ENCODE measurements at regions not wholly inside any gene's neighbourhood (a gene's known extent, or its start where the extent isn't known, plus 50 kb on each side); places are given as distances from the start of the nearest gene placed in this dataset.
A peak's percentile ranks its signal among the peaks of the same experiment; 100 is the strongest.
"Not testable (repeated sequence)": the region's sequence is repeated elsewhere in the genome, so short reads cannot be mapped to it uniquely, and the experiment has no call there.

DNA sequence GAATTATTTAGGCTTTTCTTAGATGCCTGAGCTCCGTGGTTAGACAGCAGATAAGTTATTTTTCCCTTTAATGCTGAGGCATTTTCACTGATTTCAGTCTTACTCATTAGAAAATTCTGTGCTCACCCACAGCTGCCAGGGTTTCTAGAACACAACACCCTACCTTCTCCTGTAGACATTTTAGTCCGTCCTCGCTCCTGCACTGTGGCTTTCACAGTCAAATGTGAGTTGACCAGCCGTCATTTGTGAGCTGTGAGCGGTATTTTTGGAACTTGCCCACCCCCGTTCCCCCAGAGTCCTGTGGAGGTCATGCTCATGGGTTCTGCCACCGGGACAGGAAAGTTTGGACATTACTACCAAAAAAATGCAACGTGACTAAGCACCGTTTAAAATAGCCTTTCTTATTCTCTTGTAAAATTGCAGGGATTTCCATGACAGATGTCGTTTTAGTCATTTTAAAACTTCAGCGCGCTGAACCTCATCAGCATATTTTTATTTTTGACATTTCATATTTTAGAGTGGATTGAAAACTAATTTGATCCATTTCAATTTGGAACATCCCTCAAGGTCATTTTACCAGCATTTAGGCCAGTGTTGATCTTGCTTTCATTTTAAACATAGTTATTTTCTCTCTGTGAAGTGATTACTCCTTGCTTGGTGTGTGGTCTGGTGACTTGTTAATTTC, 249.6 kb upstream of the PLGLB2 start:
- not testable (repeated sequence) for DNase-seq

DNA sequence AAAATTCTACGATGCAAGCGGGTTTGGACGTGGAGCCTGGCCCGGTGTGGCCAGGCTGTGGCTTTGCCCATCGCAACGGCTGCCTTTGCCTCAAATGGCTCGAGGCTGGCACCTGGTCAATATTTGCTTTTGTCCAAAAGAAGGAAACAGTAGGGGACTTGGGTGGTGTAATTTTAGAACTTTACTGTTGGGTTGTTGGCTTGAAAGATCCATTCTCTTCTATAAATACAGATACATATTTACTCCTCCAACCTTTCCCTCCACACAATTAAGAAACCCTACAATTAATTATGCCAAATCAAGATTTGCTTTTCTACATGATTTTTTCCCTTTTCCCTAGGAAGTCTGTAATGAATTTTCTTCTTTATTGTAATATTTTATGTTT, 249.0 kb upstream of the PLGLB2 start:
- DNase-seq, result not testable (repeated sequence)

DNA sequence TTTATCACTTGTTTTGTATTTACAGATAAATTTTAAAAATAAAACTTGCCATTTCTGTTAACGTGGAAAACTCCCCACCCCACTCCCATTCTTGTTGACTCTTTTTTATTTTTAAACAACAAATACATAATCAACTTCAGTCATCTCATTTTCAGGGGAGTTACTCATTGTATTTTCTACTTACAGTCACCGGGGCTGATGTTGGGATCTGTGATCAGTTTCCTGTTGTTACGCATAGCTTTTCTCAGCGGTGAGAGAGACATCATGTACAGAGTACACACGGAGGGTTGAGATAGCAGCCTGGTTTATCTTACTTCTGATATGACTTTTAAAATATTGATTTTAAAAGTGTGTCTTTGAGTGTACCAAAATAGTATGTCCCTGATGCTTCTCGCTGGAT, 248.0 kb upstream of the PLGLB2 start:
- DNase-seq, result not testable (repeated sequence)

DNA sequence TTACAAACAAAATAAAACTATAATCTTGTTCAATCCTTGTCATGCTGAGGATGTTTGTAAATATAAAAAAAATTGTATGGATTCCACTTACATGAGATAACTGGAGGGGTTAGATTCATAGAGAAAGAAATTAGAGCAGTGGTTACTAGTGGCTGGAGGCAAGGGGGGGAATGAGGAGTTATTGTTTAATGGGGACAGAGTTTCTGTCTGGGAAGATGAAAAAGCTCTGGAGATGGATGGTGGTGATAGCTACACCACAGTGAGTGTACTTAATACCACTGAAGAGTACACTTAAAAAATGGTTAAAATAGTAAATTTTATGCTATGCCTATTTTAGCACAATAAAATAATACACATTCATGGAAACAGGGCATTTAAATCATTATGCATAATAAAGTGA, 247.5 kb upstream of the PLGLB2 start:
- not testable (repeated sequence) for DNase-seq

DNA sequence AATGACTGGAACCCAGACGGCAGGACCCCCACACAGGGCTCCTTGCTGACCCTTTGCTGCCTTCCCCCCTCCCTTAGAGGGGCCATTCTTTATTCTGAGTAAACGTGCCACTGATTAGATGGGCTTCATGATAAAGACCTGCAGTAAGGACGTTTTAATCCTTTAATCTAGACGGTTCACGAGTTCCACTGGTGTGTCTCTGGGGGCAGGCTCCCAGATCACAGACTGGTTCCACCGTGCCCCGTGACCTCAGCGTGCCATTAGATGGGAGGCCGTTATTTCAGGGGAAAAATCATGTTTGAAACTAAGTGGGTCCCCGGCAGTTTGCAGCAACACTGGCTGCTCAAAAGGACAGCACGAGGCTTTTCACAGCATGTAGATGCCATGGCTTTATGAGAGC, 246.9 kb upstream of the PLGLB2 start:
- DNase-seq, result not testable (repeated sequence)

DNA sequence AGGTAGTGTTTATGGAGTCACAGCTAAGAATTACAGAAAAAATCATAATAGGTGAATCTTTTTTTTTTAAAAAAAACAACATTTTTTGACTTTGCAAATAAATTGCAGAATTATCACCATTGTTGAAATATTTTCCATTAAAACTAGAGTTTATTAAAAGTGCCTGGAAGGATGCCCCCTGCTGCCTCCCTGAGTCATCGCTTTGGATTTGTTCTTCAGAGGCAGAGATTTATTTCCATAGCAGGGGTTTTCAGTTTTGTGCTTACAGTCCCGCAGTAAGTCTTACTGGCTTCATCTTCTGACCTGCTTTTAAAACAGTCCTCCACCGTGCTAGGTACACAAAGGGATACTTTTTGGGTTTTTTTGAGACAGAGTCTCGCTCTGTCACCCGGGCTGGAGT, 244.9 kb upstream of the PLGLB2 start:
- DNase-seq, result not testable (repeated sequence)

DNA sequence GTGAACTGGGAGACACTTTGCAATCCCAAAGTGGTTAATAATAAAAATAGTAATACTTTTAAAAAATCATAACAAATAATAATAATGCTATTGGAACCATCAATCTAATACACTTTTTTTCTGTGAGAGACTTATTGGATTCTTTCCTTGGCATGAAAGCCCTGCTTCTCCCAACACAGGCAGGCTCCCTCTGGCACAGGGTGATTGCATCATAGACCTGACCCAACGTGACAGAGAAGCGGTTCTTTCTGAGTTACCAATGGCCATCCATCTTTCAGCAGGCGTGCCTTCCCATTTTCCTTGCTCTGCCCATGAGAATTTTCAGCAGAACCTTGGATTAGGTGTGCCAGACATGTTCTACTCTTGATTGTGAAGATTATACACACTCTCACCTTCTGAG, 242.6 kb upstream of the PLGLB2 start:
- DNase-seq, result not testable (repeated sequence)

DNA sequence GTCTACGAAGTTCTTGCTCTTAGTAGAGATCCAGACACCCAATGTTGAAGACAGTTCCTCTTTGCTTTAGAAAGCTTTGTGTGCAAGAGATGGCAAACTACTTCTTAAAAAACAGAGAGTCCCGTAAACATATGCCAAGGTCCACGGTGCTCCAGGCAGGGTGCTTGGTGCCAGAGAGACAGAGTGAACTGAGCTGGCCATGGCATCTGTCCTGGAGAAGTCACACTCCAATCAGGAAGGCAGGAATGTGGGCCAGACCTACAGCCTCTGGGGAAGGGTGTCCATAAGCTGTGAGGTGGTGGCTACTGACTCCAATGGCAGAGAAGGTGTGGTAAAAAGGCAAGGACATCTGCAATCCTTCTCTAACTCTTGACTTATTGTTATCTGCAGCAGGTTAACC, 242.0 kb upstream of the PLGLB2 start:
- not testable (repeated sequence) for DNase-seq

DNA sequence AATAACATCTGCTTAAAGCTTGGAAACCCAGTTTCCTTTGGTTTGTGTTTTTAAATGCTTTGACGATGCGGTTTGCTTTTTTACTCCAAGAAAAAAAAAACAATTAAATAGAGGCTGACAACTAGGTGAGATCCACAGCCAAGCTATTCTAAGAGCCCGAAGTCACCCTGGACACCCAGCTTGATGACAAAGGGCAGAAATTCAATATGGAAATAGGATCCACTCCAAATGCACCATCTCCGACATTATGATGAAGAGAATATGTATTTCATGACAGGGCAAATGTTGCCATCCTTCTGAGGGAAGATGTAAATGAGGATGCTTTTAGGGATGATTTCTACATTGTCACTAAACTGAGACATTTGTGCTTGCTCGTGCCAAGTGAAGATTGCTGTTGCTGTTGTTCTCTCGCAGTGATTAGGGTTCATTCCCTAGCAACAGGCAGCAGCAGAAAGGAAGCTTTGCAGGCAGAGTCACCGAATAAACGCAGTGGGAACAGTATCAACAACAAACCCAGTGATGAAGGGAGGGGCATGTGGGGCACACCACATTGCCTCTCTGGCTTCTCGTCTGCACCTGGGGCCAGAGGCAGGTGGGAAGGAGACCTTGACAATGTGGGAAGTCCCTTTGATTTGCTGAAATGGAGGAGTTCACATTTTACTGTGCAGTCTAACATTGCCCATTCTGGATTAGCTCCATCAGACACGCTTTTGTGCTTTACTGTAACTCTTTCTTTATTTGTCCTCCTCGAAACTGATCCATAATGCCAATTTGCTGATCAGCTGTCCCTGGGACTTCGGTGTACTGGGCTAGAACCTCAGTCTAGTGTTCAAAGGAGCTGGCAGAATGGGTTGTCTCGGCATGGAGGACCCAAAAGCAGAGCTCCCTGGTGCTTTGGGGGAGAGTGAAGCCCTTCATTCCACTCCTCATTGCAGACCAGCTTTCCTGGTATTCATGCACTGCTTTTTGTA, 240.2 kb upstream of the PLGLB2 start:
- peak; percentile 82 for DNase-seq

DNA sequence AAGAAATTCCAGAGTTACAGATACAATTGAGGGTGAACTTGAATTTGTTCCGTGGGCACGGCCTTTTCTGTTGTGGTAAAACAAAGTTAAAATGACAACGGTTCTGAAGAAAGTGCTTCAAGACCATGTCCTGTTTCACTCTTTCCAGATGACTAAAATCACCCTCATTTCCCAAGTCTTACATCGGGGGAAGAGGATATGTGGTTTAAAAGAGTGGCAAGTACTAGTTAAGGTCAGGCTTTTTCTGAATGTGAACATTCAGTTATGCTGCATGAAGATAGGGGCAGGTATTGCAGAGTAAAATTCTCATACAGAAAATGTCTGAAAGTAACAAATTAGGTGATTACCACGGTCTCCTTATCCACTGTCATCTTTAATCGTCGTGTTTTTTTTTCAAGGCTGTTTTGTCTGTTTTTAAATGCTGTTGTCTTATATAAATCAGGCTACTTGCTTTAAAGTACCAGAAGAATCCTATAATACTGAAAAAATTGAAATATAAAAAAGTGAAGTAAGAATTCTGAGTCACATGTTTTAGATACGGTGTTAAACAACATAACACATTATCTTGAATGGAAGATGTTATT, 236.6 kb upstream of the PLGLB2 start:
- not testable (repeated sequence) for DNase-seq

DNA sequence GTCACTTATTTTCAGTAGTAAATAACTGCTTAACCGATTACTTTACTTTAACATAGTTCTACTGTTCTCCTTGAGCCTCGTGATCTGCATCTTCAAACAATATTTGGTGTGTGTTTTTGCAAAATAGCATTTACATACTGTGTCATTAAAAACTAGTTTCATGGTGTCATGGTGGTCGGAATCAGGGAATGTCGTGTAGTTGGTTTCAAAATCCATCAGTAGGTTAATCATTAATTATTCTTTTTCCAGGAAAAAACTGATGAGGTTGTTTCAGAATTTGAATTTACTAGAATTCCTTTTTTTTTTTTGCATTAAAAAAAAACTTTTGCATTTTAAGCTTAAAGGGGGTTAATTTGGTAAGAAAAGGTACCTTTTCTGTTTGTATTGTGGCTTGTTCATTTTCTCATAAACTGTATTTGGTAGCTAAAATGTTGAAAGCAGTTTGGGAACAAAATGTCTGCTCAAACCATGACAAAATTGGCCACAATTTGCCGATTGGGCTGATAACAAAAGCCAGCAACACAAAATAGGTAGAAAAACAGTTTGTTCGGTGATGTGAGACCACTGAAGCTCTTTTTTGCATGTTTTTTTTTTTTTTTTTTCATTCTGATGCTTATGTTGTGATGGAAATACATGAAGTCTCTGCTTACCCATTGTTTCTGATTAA, 234.9 kb upstream of the PLGLB2 start:
- DNase-seq, result not testable (repeated sequence)

DNA sequence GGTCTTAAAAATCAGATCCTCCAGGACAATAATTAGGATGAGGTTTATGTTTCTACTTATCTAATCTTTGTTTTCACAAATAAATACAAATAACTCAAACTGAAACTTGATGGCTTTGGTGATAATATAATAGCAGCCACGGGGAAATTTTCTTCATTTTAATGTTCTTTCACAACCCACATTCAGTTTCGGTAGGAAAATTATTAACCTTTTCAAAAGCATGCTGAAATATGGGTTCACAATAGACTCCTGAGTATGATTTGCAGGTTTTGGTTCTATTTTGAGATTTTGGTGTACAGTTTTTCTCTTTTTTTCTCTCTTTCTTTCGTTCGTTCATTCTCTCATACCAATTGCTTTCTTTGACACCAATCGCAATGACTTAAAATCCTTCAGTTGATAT, 233.9 kb upstream of the PLGLB2 start:
- DNase-seq, result not testable (repeated sequence)

DNA sequence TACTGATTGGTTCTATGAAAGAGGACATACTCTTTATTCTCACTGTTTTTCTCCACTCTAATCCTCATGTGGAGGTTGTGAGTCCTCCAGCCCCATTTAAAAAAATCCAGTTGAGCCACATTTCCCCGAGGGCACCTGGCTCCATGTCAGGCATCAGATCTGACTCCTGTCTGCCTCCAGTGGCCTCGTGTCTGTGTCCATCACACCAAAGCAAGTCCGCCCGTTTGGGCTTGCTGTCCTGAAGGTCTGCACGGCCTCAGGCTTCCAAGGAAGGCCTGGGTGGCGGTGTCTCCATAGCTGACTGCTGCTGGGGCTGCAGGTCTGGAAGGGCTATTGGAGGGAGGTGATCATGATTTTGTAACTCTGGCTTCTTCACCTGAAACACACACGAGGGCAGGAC, 233.4 kb upstream of the PLGLB2 start:
- not testable (repeated sequence) for DNase-seq

DNA sequence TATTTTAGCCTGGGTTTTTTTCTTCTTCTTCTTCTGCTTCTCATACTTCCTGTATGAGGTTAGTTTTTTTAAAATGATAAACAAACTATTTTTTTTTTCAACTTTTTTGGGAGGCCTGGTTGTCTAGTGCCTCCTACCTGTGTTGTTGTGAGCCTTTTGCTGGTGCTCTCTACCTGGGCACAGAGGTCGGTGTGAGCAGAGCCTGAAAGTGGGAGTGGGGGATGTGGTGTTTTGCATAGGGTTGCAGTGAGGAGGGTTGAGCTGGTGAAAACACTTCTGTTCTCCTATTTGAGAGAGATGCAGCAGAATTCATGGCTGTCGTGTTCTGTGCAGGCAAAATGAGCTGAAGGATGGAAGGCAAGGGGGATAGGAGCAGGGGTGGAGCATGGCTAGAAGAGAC, 232.7 kb upstream of the PLGLB2 start:
- peak; percentile 53 for DNase-seq

DNA sequence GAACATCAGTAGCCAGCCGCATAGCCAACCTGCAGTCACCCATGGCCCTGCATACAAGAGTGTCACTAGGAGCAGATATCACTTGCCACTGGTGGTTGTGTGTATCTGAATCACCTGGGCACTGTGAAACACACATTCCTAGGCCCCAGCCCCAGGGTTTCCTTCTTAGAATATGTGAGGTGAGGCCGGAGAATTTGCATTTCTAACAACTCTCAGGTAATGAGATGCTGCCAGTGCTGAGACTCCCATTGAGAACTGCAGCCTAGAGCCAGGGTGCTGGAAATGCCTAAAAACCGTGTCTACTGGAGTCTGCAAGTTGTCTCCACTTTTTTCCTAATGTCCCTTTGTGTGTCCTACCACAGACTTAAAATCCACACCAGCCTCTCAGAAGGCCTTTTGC, 232.0 kb upstream of the PLGLB2 start:
- DNase-seq, result not testable (repeated sequence)

DNA sequence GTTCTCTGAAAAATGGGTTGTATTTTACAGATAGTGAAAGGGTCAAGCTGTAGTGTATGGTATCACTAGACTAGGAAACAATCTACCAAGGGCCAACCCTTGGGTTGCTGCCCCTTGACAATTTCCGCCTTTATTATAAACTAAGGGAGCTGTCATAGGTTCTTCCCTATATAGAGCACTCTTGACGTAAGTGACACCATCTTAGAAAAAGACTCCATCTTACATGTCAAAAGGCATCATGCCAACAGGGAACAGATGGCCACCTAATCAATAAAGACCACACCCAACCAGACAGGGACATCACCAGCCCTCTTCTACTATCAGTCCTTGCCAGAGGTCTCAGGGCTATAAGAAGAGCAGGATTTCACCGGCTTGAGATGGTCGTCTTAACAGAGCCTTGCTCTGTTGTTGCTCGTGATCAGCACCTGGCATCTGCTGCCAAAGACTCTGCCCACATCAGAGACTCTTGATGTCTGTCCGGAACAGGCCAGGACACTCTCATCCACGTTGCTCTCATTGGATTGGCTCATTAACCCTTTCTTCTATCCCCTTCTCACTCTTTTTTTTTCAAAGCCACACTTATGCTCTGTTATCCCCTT, 231.4 kb upstream of the PLGLB2 start:
- DNase-seq, result not testable (repeated sequence)

DNA sequence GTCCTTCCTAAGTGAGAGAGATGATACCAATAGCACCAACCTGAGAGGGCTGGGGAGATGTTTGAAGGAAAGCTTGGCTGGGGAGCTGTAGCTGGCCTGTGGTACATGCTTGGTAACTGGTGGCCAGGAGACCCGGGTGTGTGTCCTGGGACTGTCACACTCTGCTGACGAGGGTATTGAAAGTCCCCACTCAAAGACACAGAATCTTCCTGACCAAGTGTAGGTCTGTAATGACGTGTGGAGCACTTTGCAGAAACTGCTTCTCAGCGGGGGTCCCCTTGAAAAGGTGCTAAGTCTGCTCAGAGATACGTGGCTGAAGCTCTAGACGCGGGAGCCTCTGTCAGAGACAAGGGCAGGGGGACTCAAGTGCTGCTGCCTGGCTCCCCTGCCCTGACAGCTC, 230.4 kb upstream of the PLGLB2 start:
- peak; percentile 44 for DNase-seq

DNA sequence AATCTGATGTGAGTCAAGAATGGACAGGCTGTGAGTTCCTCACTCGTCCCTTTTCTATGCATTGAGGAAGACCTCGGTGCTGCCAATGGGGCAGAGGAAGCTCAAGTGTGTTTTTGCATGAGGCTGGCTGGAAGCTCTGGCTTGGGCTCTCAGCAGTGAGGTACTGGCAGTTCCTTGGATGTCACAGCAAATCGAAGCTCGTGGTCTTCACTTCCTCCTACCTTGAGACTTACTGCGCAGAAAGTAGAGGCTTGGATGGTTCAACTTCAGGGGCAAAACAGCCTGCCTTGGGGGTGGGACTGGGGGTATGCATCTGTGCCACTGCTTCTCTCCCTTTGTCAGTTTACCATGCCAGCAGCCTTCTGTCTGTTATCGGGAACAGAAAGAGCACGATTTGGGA, 229.8 kb upstream of the PLGLB2 start:
- DNase-seq, result not testable (repeated sequence)

DNA sequence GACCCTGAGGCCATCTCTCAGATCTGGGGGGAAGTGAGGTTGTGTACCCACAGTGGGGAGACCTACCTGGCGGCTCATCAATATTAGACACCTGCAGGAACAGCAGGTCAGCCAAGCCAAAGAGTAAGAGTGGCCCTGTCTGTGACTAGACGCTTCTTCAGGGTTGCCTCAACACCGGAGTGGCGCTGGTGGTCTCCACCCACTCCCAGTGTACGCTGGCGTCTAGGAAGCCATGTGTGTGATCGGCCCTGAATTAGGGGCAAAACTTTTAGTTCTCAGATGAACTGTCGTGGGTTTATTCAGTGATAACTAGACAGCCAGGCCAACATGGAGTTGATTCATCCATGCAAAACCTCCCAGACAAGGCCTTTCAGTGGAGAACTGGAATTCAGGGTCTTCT, 229.3 kb upstream of the PLGLB2 start:
- not testable (repeated sequence) for DNase-seq

DNA sequence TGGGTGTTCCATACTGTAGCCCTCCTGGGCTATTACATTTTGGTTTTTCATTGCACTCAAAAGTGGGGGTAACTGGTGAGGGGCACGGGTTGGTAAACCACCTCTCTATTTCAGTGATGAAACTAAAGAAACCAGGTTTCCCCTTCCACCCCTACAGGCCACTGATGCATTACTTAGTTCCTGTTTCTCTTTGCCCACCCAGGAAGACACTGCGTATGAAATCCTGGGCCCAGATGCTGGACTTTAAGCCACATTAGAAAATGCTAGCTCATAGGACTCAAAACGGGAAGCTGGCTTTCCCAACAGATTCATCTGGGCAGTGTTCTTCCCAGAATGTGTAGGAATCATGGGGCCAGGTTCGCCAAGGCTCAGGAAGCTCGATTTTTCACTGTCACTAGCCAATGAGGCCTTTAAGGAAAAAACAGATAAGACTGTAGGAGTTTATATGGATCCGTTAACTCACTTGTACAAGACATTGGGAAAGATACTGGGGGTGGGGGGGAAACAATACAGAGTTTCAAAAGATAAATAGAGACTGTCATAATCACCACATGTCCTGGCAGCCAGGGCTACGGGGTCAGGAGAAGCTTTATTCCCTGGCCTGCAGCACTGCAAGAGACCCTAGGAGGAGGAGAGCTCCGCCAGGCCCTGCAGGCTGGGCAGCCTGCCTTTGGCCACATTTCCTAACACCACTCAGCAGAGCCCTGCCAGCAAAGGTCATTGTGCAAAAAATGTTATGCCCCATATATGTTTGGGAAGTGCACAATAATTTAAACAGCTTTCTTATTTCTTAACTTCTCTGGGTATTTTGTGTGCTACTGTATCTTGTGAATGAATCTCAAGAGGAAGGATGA, 228.5 kb upstream of the PLGLB2 start:
- not testable (repeated sequence) for DNase-seq

DNA sequence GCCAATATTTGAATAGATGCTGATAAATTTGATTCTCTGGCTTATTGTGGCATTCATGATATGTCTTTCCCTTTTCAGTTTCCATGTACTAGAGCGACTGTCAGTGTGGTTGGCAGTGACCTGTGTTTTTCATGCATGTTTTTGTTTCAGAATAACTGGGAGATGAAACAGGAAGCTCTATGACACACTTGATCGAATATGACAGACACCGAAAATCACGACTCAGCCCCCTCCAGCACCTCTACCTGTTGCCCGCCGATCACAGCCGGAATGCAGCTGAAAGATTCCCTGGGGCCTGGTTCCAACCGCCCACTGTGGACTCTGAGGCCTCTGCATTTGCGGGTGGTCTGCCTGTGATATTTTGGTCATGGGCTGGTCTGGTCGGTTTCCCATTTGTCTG, 226.8 kb upstream of the PLGLB2 start:
- DNase-seq, result peak; percentile 74

DNA sequence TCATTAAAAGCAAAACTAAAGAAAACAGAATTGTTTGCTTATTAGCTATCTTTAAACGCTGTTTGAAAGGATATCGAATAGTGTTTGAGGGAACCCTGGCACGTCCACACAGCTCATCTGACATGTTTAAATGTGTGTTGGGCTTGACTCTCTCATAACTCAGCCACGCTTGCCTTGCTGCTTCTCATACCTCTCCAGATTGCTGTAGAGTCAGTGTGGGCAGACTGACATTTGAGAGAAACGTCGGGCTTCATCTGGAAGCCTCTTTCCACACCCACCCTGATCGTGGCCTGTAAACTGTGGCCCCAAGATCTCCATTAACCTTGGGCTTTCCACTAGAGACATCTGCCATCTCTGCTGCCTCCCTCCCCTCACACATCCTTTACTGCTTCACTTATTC, 226.4 kb upstream of the PLGLB2 start:
- peak; percentile 18 for DNase-seq
